Ovary (tissue), 3 donors: ENCODE measurements at regions not wholly inside any gene's neighbourhood (a gene's known extent, or its start where the extent isn't known, plus 50 kb on each side); places are given as distances from the start of the nearest gene placed in this dataset.

ENCODE experiments used
- EP300 ChIP-seq: sonication (generic); formaldehyde crosslinking; IDR thresholded peaks from one replicate; pipeline ENCODE4 v1.6.1; 2017; ENCODE audit warnings: antibody characterized with exemption
- POLR2A ChIP-seq: fragments of 450-650 bp; IDR thresholded peaks from one replicate; pipeline ENCODE4 v1.6.1; 2017; ENCODE audit warnings: antibody characterized with exemption, mild to moderate bottlenecking, moderate library complexity
- TF ChIP-seq, protein P1 (sequence below), 3 donors: fragments of 450-650 bp in 2 of 3; fragments of 200-600 bp in 1 of 3; IDR thresholded peaks; one replicate each; pipeline versions ENCODE4 v1.5.1 to v1.8.0; 2016 to 2022; ENCODE audit warnings: antibody characterized with exemption in 3 of 3, mild to moderate bottlenecking in 1 of 3
- donor health status: DM: no; HTN: no; CAD: no.

DNA sequence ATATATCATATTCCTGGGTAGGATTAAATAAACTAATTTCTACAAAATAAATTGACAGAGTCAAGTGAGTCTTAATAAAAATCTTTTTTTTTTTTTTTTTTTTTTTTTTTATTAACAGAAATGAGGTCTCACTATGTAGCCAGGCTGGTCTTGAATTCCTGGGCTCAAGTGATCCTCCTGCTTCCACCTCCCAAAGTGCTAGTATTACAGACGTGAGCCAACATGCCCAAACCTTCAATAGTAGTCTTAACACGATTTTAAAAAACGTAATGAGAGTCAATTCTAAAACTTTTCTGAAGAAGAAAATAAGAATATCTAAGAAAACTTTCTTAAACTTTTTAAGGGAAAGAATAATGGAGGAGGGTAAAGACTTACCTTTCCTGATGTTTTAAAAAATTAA is 84.2 kb downstream of the YIPF5 start:
- TF ChIP-seq POLR2A = no peak
- TF ChIP-seq, protein P1, sequence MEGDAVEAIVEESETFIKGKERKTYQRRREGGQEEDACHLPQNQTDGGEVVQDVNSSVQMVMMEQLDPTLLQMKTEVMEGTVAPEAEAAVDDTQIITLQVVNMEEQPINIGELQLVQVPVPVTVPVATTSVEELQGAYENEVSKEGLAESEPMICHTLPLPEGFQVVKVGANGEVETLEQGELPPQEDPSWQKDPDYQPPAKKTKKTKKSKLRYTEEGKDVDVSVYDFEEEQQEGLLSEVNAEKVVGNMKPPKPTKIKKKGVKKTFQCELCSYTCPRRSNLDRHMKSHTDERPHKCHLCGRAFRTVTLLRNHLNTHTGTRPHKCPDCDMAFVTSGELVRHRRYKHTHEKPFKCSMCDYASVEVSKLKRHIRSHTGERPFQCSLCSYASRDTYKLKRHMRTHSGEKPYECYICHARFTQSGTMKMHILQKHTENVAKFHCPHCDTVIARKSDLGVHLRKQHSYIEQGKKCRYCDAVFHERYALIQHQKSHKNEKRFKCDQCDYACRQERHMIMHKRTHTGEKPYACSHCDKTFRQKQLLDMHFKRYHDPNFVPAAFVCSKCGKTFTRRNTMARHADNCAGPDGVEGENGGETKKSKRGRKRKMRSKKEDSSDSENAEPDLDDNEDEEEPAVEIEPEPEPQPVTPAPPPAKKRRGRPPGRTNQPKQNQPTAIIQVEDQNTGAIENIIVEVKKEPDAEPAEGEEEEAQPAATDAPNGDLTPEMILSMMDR (IDR thresholded peaks at IDR 0.05) = no peak
- TF ChIP-seq EP300 = no peak
